NCI-H226 (cell line): ENCODE measurements at regions not wholly inside any gene's neighbourhood (a gene's known extent, or its start where the extent isn't known, plus 50 kb on each side); places are given as distances from the start of the nearest gene placed in this dataset.
A peak's percentile ranks its signal among the peaks of the same experiment; 100 is the strongest.
"Not testable (repeated sequence)": the region's sequence is repeated elsewhere in the genome, so short reads cannot be mapped to it uniquely, and the experiment has no call there.

ENCODE experiments used
- DNase-seq: peaks from one replicate; pipeline ENCODE4 v3.0.0-alpha.2; 2015

DNA sequence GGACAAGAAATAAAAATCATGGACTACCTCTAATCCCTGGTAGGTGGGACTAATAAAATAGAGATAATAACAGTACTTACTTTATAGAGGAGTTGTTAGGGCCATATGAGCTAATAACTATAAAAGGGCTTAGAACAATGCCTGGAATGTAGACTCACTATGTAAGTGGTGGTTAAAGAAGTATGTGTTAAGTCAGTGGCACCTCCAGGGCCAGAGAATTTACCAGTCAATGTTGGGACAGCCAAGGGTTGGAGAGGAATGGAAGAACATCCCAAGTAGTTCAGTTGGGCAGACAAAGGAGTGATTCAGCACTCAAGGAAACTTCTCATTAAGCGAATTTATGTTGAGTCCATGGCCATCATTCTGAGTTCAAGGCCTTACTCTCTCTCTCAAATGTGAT, 116.8 kb downstream of the OTOR start:
- DNase-seq, result no peak

DNA sequence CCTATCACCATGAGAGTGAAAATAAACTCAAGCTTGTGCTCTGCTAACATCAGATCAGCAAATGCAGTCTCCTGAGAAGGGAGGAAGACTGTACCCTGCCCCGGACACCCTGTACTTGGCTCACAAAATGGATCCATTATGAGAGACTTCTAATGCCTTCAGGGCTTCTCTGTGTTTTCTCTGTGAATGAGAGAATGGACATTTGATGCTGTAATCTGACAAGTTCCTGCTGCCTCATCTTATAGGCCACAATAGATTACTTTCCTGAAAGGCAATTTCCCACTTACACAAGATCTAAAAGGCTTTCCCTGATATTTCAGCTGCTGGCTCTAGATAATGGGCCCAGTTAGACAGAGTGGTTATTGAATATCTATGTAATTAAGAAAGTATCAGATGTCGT, 117.2 kb downstream of the OTOR start:
- no peak for DNase-seq

DNA sequence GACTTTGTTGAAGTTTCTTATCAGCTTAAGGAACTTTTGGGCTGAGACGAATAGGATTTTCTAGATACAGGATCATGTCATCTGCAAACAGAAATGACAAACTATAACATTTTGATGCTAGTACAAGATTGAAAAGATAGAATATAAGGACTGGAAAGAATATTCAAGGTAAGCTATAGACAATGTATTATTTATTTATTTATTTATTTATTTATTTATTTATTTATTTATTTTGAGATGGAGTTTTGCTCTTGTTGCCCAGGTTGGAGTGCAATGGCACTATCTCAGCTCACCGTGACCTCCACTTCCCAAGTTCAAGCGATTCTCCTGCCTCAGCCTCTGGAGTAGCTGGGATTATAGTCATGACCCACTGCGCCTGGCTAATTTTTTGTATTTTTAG, 125.0 kb downstream of the OTOR start:
- not testable (repeated sequence) for DNase-seq

DNA sequence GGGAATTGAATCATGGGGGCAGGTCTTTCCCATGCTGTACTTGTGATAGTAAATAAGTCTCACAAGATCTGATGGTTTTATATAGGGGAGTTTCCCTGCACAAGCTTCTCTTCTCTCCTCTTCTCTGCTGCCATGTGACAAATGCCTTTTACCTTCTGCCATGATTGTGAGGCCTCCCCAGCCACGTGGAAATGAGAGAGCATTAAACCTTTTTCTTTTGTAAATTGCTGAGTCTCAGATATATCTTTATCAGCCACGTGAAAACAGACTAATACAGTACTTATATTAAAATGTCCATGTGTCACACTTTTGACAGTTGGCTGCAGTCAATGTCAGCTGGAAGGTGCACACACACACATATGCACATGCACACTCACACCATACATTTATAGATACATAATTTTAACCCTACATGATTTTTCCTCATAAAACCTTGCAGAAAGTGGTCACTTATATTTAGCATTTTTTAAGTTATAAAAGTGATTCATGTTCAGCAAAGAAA, 128.9 kb downstream of the OTOR start:
- DNase-seq, result no peak

DNA sequence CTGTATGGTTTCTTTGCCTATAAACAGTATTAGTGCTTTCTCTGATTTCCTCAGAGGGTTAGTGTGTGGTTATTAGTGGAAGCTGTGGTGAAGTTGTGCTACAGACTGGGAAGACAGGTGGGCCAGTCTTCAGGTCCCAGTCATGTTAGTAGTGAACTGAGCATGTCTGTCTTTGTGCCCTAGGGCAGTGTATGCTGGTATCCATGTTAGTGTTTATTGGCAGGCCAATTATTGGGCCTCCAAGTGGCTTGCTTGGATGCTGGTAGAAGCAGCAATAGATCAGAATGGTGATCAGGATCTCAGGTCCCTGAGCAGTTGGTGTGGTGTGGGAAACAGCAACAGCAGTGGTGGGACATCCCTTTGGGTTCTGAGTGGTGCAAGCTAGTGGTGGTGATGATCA, 137.6 kb downstream of the OTOR start:
- DNase-seq, result no peak

- no peak for DNase-seq
Observed at GRCh38 chr20:16898433-16898832, 150.3 kb downstream of the OTOR start.

GRCh38 chr20:16902662-16903061, 154.5 kb downstream of the OTOR start:
- DNase-seq, result no peak

GRCh38 chr20:16904751-16905150, 156.6 kb downstream of the OTOR start:
- DNase-seq, result no peak

GRCh38 chr20:16914277-16914676, 166.1 kb downstream of the OTOR start:
- DNase-seq, result no peak

DNA sequence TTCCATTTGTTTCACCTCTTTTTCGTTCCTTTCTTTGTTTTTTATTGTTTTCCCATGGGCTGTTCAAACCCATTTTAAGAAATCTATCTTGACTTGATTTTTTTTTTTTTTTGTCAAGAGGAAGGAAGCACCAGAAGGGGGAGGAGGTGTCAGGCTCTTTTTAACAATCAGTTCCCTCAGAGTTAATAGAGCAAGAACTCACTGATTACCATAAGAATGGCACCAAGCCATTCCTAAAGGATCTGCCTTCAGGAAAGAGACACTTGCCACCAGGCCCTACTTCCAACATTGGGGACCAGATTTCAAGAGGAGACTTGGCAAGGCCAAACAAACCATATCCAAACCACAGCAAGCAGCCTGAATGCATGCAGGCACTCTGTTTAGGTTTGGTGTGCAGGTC, 168.0 kb downstream of the OTOR start:
- no peak for DNase-seq

DNA sequence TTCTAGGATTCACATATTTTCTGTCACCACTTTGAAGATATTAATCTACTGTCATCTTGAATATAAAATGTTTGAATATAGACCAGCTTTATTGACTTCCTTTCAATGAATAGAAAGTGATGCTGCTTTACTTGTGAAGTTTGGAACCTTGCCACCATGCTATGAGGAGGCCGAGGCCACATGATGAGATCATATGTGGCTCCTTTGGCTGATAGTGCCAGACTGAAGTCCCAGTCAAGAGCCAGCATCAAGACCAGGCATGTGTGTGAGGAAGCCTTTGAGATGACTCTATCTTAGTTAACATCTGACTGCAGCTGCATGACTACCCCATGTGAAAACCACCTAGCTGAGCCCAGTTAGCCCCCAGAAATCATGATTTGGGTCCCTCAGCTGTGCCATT, 169.5 kb downstream of the OTOR start:
- DNase-seq, result no peak

- no peak for DNase-seq
Observed at GRCh38 chr20:16918366-16918765, 170.2 kb downstream of the OTOR start.

GRCh38 chr20:16919841-16920240, 171.7 kb downstream of the OTOR start:
- DNase-seq, result no peak

DNA sequence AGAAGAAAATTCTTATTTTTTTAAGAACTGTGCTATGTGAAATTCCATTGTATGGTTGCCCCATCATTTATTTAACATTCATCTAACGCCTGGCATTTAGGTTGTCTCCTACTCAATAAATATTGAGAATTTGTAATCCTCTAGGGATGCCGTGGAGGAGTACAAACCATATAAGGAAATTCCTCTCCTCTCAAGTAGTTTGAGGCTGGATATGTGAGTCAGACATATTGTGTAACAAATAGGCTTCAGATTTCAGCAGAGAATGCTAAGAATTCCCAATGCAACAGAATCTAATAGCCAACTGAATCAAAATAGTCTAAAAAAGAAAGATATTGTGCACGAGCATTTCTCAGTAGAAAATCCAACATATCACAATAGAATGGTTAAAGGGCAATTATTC, 174.7 kb downstream of the OTOR start:
- peak; percentile 48 for DNase-seq

DNA sequence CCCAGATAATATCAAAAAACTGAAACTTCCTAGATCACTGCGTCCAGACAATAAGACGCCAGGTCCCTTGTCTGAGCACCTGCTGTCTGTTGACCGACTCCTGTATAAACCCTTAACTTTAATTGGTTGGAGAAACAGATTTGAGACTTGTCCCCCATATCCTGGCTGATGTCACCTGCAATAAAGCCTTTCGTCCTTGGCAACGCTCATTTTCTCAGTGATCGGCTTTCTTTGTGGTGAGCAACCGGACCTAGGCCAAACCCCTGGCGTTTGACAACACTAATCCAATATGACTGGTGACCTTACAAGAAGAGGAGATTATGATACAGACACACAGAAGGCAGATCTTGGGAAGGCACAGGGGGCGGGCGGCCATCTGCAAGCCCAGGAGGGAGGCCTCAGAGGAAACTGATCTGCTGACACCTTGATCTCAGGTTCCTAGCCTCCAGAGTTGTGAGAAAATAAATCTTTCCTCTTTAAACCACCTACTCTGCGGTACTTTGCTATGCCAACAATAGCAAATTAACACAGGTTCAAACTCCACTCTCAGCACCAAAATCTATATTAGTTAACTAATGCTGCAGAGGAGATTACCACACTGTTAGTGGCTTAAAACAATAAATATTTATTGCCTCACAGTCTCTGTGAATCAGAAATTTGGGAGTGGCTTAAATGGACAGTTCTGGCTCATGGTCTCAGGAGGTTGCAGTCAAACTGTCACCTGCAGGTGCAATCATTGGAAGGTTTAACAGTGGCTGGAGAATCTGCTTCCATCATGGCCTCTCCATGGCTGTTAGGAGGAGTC, 178.7 kb downstream of the OTOR start:
- DNase-seq, result no peak

GRCh38 chr20:16929756-16930155, 181.6 kb downstream of the OTOR start:
- DNase-seq, result no peak

DNA sequence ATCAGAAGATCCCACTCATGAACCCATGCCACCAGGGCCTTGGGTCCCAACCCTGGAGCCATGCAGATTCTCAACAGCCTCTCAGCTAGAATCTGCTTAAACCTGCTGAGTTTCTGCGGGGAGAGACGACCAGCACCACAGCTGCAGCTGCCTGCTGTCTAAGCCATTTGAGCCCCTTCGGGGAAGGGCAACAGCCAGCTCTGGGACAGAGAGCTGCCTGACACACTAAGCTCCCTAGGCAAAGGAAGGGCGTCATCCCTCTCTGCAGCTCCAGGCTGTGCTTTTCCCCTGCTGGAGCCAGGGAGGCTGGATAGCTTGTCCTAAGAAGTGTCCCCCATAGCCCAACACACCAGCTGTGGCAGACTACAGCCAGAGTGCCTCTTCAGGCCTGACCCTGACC, 182.5 kb downstream of the OTOR start:
- no peak for DNase-seq

DNA sequence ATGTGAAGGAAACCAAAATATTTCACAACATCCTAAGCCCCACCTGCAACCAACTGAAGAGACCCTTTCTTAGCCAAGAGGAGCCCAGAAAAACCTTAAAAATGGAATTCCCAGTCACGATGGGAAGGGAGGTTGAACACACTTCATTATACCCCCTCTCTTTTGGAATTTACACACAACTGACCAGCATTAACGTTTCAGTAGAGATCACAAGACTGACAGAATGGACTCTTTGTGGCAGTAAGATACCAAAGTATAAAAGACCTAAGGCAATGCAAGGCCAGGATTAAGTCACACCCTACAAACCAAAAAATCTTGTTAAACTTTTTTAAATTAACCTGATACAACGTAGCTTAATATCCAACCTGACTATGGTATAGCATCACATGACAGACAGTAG, 190.9 kb downstream of the OTOR start:
- DNase-seq, result no peak

- DNase-seq, result no peak
Observed at GRCh38 chr20:16940701-16941100, 192.5 kb downstream of the OTOR start.

DNA sequence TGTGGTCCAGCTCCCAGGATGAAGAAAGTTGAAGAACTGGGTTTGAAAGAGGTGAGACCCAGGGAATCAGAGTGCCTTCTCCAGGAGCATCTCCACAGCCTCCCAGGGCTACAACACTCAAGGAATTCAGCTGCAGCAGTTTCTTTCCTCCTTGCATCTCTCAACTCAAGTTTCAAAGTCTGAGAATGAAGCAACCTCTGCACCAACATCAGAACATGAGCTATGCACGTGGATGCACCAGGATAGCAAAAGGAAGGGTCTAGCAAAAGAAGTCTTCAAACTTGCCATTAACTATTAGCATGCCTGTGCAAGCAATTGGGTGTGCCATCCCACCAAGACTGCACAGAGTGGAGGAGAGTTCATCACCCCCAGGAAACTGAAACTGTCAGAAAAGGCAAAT, 193.9 kb downstream of the OTOR start:
- DNase-seq, result no peak

GRCh38 chr20:16942756-16943155, 194.6 kb downstream of the OTOR start:
- no peak for DNase-seq

DNA sequence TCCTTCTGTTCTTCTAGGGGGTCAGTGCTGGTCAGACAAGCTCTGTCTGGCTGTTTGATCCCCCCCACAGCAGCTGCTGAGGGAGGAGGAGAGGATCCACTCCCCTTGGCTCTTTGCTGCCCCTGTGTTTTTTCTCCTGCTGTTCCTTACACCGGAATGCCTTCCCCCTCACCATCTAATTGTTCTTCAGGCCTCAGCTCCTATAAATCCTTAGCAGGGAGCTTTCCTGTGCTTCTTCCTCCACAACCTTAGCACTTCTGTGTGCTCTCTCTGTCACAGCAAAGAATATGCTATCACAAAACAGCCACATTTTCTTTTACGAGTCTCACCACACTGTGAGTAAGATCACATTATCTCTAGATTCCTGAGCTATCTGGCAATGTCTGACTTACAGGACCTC, 196.6 kb downstream of the OTOR start:
- no peak for DNase-seq

DNA sequence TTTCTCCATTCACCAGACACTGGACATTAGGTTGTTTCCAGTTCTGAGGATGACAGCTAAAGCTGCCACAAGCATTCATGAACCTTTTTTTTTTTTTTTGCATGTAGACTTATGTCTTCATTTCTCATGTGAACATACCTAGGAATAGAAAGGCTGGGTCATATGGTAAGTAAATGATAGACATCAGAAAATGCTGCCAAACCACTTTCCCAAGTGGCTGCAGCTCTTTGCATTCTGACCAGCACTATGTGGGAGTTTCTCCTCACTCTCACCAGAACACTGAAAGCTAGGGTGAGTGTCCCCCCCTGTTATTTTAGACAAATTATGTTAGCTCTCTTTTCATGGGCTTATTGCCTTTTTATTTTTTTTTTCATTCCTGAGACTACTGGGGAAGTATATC, 197.5 kb downstream of the OTOR start:
- no peak for DNase-seq

GRCh38 chr20:16946097-16946496, 197.9 kb downstream of the OTOR start:
- no peak for DNase-seq

DNA sequence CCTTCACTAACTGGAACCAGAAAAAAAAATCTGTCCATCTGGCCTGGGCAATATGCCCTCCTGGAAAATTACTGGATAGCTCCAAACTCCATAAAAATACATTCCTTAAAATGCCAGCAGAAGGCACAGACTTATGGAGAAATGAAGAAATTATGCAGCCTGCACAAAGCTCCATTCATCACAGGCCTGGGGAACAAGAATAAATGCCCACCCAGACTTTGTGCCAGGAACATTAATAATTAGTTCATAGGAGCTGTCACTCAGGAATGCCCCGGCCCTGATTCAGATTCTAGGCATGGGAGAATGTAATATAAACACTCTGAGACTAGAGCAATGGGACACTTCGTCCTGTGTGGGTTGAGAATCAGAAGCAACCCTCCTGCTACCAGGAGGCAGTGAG, 199.3 kb downstream of the OTOR start:
- peak; percentile 23 for DNase-seq
